GM18507 (cell line): ENCODE measurements at regions not wholly inside any gene's neighbourhood (a gene's known extent, or its start where the extent isn't known, plus 50 kb on each side); places are given as distances from the start of the nearest gene placed in this dataset.

Experiments
- DNase-seq: peaks from one replicate; pipeline ENCODE4 v3.0.0; 2011; ENCODE audit warnings: low read depth; ENCODE audit not compliant: insufficient read length; ENCODE audit errors: extremely low spot score
- FAIRE-seq: peaks from 2 replicates; lab custom pipeline; 2011; peaks lifted over from hg19 to GRCh38; lab: Jason Lieb, UNC

- DNase-seq (no peak), FAIRE-seq (no peak)
These were observed 195.2 kb upstream of the RAG2 start for GRCh38 chr11:36792996-36793914.

- FAIRE-seq = no peak
- DNase-seq = no peak
These were observed 193.9 kb upstream of the RAG2 start for GRCh38 chr11:36791957-36792356.

GRCh38 chr11:36790526-36790925, 192.5 kb upstream of the RAG2 start:
- FAIRE-seq = no peak

GRCh38 chr11:36783808-36784207, 185.8 kb upstream of the RAG2 start:
- no peak for DNase-seq
- no peak for FAIRE-seq

More at GRCh38 chr11:36790526-36790925, 192.5 kb upstream of the RAG2 start:
- no peak for DNase-seq

GRCh38 chr11:36779791-36780190, 181.8 kb upstream of the RAG2 start:
- FAIRE-seq = no peak

GRCh38 chr11:36777311-36777710, 179.3 kb upstream of the RAG2 start:
- FAIRE-seq = no peak
- no peak for DNase-seq

More at GRCh38 chr11:36779791-36780190, 181.8 kb upstream of the RAG2 start:
- DNase-seq = no peak

GRCh38 chr11:36775756-36776155, 177.7 kb upstream of the RAG2 start:
- no peak for DNase-seq
- no peak for FAIRE-seq

- DNase-seq (no peak), FAIRE-seq (no peak)
These were observed 177.1 kb upstream of the RAG2 start for GRCh38 chr11:36775130-36775529.

GRCh38 chr11:36774603-36775002, 176.6 kb upstream of the RAG2 start:
- FAIRE-seq (no peak), DNase-seq (no peak)

GRCh38 chr11:36763187-36763586, 165.2 kb upstream of the RAG2 start:
- DNase-seq = no peak
- no peak for FAIRE-seq

GRCh38 chr11:36757075-36757474, 159.0 kb upstream of the RAG2 start:
- FAIRE-seq (no peak), DNase-seq (no peak)

- DNase-seq (no peak), FAIRE-seq (no peak)
These were observed 155.9 kb upstream of the RAG2 start for GRCh38 chr11:36753960-36754359.

- FAIRE-seq (no peak), DNase-seq (no peak)
These were observed 154.0 kb upstream of the RAG2 start for GRCh38 chr11:36751996-36752395.

GRCh38 chr11:36751335-36751781, 153.3 kb upstream of the RAG2 start:
- DNase-seq (no peak), FAIRE-seq (no peak)

GRCh38 chr11:36750349-36750748, 152.3 kb upstream of the RAG2 start:
- DNase-seq = no peak
- FAIRE-seq = no peak

- no peak for DNase-seq
- FAIRE-seq = no peak
These were observed 150.8 kb upstream of the RAG2 start for GRCh38 chr11:36748836-36749235.

- FAIRE-seq (peak; percentile 93), DNase-seq (peak; percentile 53)
These were observed 149.1 kb upstream of the RAG2 start for GRCh38 chr11:36746886-36747710.

GRCh38 chr11:36744375-36745168, 146.5 kb upstream of the RAG2 start:
- DNase-seq (no peak), FAIRE-seq (peak; percentile 24)

GRCh38 chr11:36743039-36743438, 145.0 kb upstream of the RAG2 start:
- no peak for FAIRE-seq
- DNase-seq = no peak

- FAIRE-seq (no peak), DNase-seq (no peak)
These were observed 143.5 kb upstream of the RAG2 start for GRCh38 chr11:36741515-36741914.
